SJCRH30 (cell line): ENCODE measurements at regions not wholly inside any gene's neighbourhood (a gene's known extent, or its start where the extent isn't known, plus 50 kb on each side); places are given as distances from the start of the nearest gene placed in this dataset.
A peak's percentile ranks its signal among the peaks of the same experiment; 100 is the strongest.

ENCODE experiments used
- DNase-seq, 2 experiments: peaks; one replicate each; pipeline ENCODE4 v3.0.0-alpha.2; 2015 to 2020
- H3K27ac ChIP-seq: fragments of 250-450 bp; sonication (Bioruptor Pico); 2 replicates; pipeline ENCODE4 v1.5.1; 2020; ENCODE audit warnings: mild to moderate bottlenecking, moderate library complexity
- H3K27me3 ChIP-seq: fragments of 250-450 bp; sonication (Bioruptor Pico); 2 replicates; pipeline ENCODE4 v1.5.1; 2020; ENCODE audit warnings: mild to moderate bottlenecking, moderate library complexity
- H3K36me3 ChIP-seq: fragments of 250-450 bp; sonication (Bioruptor Pico); 2 replicates; pipeline ENCODE4 v1.5.1; 2020; ENCODE audit warnings: mild to moderate bottlenecking, moderate library complexity
- H3K4me1 ChIP-seq: fragments of 250-450 bp; sonication (Bioruptor Pico); 2 replicates; pipeline ENCODE4 v1.5.1; 2020; ENCODE audit warnings: mild to moderate bottlenecking, moderate library complexity
- H3K4me3 ChIP-seq: fragments of 250-450 bp; sonication (Bioruptor Pico); 2 replicates; pipeline ENCODE4 v1.5.1; 2020; ENCODE audit warnings: mild to moderate bottlenecking, moderate library complexity
- H3K9me3 ChIP-seq: fragments of 250-450 bp; sonication (Bioruptor Pico); replicated peaks from 2 replicates; pipeline ENCODE4 v1.5.1; 2020; ENCODE audit warnings: mild to moderate bottlenecking, moderate library complexity

- no peak for DNase-seq
- no peaks in the 10 kb centered on the region for H3K9me3 ChIP-seq
These were observed 223.8 kb downstream of the CTTN start for GRCh38 chr11:70622091-70622490.

GRCh38 chr11:70623906-70624597, 225.7 kb downstream of the CTTN start:
- DNase-seq: no peak
- no peaks in the 10 kb centered on the region for H3K4me1 ChIP-seq
- H3K36me3 ChIP-seq: no peaks in the 10 kb centered on the region
- no peak overlapping the region for H3K4me3 ChIP-seq
- H3K9me3 ChIP-seq: no peaks in the 10 kb centered on the region
- H3K27ac ChIP-seq: no peak overlapping the region
- no peaks in the 10 kb centered on the region for H3K27me3 ChIP-seq

More at GRCh38 chr11:70622091-70622490, 223.8 kb downstream of the CTTN start:
- H3K4me1 ChIP-seq: no peaks in the 10 kb centered on the region
- no peak overlapping the region for H3K4me3 ChIP-seq
- H3K27ac ChIP-seq: no peak overlapping the region
- H3K36me3 ChIP-seq: no peaks in the 10 kb centered on the region
- H3K27me3 ChIP-seq: no peaks in the 10 kb centered on the region

- no peaks in the 10 kb centered on the region for H3K4me1 ChIP-seq
- DNase-seq: no peak
- H3K36me3 ChIP-seq: no peaks in the 10 kb centered on the region
- no peak overlapping the region for H3K27ac ChIP-seq
- no peak overlapping the region for H3K4me3 ChIP-seq
- H3K27me3 ChIP-seq: no peaks in the 10 kb centered on the region
- no peaks in the 10 kb centered on the region for H3K9me3 ChIP-seq
These were observed 226.3 kb downstream of the CTTN start for GRCh38 chr11:70624598-70624993.

- DNase-seq: no peak
- Histone ChIP-seq H3K36me3 (no peaks in the 10 kb centered on the region), H3K27ac (no peak overlapping the region), H3K9me3 (no peaks in the 10 kb centered on the region), H3K27me3 (no peaks in the 10 kb centered on the region), H3K4me3 (no peak overlapping the region), H3K4me1 (no peaks in the 10 kb centered on the region)
These were observed 226.7 kb downstream of the CTTN start for GRCh38 chr11:70625051-70625450.

GRCh38 chr11:70625582-70626518, 227.5 kb downstream of the CTTN start:
- H3K27me3 ChIP-seq: no peaks in the 10 kb centered on the region
- no peak for DNase-seq
- no peaks in the 10 kb centered on the region for H3K36me3 ChIP-seq
- no peaks in the 10 kb centered on the region for H3K9me3 ChIP-seq
- no peak overlapping the region for H3K4me3 ChIP-seq
- H3K4me1 ChIP-seq: no peaks in the 10 kb centered on the region; the same call in 1 of the 2 replicates
- no peak overlapping the region for H3K27ac ChIP-seq

GRCh38 chr11:70627219-70627618, 228.9 kb downstream of the CTTN start:
- DNase-seq: no peak
- Histone ChIP-seq H3K4me3 (no peak overlapping the region), H3K27me3 (no peaks in the 10 kb centered on the region), H3K4me1 (no peaks in the 10 kb centered on the region; the same call in 1 of the 2 replicates), H3K36me3 (no peaks in the 10 kb centered on the region), H3K27ac (no peak overlapping the region), H3K9me3 (no peaks in the 10 kb centered on the region)

- Histone ChIP-seq H3K27ac (no peak overlapping the region), H3K27me3 (no peaks in the 10 kb centered on the region), H3K4me1 (no peaks in the 10 kb centered on the region; the same call in 1 of the 2 replicates), H3K36me3 (no peaks in the 10 kb centered on the region), H3K9me3 (no peaks in the 10 kb centered on the region), H3K4me3 (no peak overlapping the region)
- DNase-seq: no peak
These were observed 230.0 kb downstream of the CTTN start for GRCh38 chr11:70628176-70628854.

- Histone ChIP-seq H3K36me3 (no peaks in the 10 kb centered on the region), H3K9me3 (no peaks in the 10 kb centered on the region), H3K27me3 (no peaks in the 10 kb centered on the region), H3K4me1 (no peaks in the 10 kb centered on the region; the same call in 1 of the 2 replicates), H3K27ac (no peak overlapping the region), H3K4me3 (no peak overlapping the region)
- no peak for DNase-seq
These were observed 230.8 kb downstream of the CTTN start for GRCh38 chr11:70628855-70629844.

- H3K4me1 ChIP-seq: no peaks in the 10 kb centered on the region; the same call in 1 of the 2 replicates
These were observed 231.7 kb downstream of the CTTN start for GRCh38 chr11:70630068-70630467.

GRCh38 chr11:70630816-70631623, 232.7 kb downstream of the CTTN start:
- Histone ChIP-seq H3K36me3 (no peaks in the 10 kb centered on the region), H3K27me3 (no peaks in the 10 kb centered on the region), H3K4me3 (no peak overlapping the region), H3K9me3 (no peaks in the 10 kb centered on the region), H3K4me1 (no peaks in the 10 kb centered on the region; the same call in 1 of the 2 replicates), H3K27ac (no peak overlapping the region)
- peak; percentile 36 to 60 for DNase-seq

More at GRCh38 chr11:70630068-70630467, 231.7 kb downstream of the CTTN start:
- Histone ChIP-seq H3K4me3 (no peak overlapping the region), H3K9me3 (no peaks in the 10 kb centered on the region), H3K36me3 (no peaks in the 10 kb centered on the region), H3K27me3 (no peaks in the 10 kb centered on the region), H3K27ac (no peak overlapping the region)
- no peak for DNase-seq

GRCh38 chr11:70631624-70632047, 233.3 kb downstream of the CTTN start:
- no peak overlapping the region for H3K27ac ChIP-seq
- DNase-seq: no peak
- H3K27me3 ChIP-seq: no peaks in the 10 kb centered on the region
- no peak overlapping the region for H3K4me3 ChIP-seq
- H3K36me3 ChIP-seq: no peaks in the 10 kb centered on the region
- H3K4me1 ChIP-seq: no peaks in the 10 kb centered on the region; the same call in 1 of the 2 replicates
- H3K9me3 ChIP-seq: no peaks in the 10 kb centered on the region

GRCh38 chr11:70633610-70634009, 235.3 kb downstream of the CTTN start:
- DNase-seq: no peak
- H3K9me3 ChIP-seq: no peaks in the 10 kb centered on the region
- H3K4me3 ChIP-seq: no peak overlapping the region
- H3K36me3 ChIP-seq: no peaks in the 10 kb centered on the region
- H3K4me1 ChIP-seq: no peaks in the 10 kb centered on the region; the same call in 1 of the 2 replicates
- no peaks in the 10 kb centered on the region for H3K27me3 ChIP-seq
- no peak overlapping the region for H3K27ac ChIP-seq

GRCh38 chr11:70636659-70637058, 238.3 kb downstream of the CTTN start:
- H3K27me3 ChIP-seq: no peaks in the 10 kb centered on the region; the same call in 1 of the 2 replicates
- no peak for DNase-seq
- H3K4me3 ChIP-seq: no peak overlapping the region
- no peaks in the 10 kb centered on the region; the same call in 1 of the 2 replicates for H3K4me1 ChIP-seq
- H3K9me3 ChIP-seq: no peaks in the 10 kb centered on the region
- H3K36me3 ChIP-seq: no peaks in the 10 kb centered on the region
- H3K27ac ChIP-seq: no peak overlapping the region
